ENCODE measurements at regions not wholly inside any gene's neighbourhood (a gene's known extent, or its start where the extent isn't known, plus 50 kb on each side); places are given as distances from the start of the nearest gene placed in this dataset.

DNA sequence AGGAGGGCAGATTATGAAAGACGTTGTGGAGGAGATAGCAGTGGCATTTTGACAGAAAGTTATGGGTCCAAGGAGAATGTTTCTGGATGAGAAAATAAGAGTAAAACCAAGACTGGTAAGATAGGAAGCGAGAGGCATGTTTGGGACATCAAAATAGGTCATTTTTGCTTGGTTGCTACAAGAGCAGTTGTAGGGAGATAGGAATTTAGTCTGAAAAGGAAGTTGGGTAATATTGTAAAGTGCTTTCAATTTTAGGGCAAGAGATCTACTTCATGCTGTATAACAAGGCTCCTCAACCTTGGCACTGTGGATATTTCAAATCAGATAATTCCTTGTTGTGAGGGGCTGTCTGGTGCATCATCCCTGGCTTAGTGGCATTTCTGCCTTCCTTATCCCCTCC, 118.0 kb upstream of the DPH6 start:
- no peak for DNase-seq

DNA sequence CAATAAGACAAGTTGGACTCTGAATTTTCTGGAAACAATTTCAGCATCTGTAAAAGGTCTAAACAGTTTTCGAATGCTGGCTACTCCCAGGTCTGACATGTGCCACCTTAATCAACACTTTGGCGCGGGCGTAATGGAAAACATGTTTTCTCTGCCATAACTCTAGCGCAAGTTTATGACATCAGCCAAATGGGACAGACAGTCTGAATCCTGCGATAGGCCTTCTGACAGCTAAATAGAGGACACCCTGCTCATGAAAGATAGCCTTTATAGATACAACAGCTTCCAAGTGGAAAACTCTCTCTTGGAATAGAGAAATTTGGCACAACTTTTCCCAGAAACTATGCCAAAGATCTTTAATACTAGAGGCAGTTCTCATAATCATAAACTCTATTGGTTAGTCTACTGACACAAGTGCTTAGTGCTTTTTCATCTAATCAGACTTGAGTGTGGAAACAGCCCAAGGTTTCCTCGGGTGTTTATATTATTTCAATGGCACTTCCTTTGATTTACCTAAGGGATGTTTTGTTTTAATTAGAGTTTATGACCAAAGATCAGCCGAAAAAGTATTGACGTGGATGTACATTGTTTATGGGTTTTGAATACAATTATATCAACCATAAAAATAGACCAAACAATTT, 120.1 kb upstream of the DPH6 start:
- DNase-seq, result no peak

DNA sequence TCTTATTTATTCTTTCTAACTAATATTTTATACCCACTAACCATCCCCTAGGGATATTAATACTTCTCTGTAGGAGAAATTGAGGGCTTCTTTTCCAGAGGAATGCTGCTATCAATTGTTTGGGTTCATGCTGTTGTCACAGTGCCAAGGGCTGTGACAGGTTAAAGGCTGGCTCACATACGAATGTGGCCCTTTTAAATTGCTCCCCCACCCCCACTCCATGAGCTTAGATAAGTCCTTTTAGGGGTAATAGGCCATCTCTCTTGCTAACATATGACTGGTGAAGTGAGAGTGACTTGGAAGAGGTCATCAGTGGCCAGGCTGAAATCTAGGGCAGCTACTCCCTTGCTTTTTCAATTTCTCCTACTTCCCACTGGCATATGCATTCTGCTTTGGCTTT, 121.9 kb upstream of the DPH6 start:
- DNase-seq, result no peak

DNA sequence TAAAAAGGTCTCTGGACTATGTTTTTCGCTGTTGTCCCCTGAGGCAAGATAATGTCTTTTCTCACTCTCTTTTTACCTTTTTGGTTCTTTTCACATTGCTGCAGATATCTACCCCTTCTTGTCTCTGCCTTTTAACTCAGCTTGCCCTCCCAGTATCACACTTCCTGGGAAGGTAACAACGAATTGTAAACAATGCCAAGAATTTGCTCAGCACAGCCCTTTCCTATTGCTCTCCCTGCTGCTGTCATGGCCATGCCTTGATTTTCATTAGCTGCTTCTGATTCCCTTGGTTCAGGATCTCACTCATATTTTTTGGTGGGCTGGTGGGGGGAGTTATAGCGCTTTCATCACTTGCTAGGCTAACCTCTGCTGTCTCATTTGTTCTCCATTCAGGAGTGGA, 123.1 kb upstream of the DPH6 start:
- DNase-seq, result no peak

- DNase-seq, result no peak
Observed at GRCh38 chr15:35669432-35670045, 123.6 kb upstream of the DPH6 start.

GRCh38 chr15:35671197-35671596, 125.2 kb upstream of the DPH6 start:
- DNase-seq, result no peak

DNA sequence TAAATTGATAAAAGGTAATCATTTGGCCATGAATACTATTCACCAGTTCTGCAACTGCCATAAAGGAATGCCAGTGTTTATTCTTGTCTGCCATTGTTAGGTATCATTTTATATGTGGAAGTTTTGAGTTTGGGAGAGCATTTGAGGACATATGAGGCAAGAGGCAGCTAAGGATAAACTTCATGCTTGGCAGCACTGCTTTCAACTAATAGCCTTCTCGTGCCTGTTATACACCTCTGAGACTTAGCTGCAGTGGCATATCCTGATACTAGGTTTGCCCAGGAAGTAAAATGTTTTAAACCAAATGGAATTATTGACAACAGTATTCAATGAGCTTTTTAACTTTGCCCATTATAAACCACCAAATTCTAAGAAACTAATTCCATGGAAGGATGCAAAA, 126.0 kb upstream of the DPH6 start:
- no peak for DNase-seq

DNA sequence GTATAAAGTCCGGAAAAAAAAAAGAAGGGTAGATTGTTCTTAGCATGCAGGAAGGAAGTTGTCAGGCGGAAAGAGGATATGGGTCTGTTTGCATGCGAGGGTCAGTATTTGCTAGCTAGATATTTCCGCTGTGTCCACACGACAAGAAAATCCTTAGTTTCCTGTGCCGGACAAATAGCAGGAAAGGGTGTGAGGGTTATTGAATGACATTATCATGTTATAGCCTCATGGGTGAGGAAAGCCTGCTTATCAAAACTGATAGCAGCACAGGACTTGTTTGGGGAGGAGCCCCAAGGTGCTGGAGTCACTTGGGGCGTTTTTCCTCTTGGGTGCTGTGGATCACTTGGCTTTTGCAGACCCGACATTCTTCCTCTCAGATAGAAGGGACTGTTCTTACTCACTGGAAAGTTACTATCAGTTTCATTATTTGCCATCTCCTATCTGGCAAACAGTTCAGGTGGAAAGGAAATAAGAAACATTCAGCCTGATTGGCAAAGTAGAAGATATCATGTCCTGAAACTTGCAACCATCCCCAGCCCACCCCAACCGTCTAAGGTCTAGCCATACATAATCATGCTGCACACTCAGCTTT, 127.2 kb upstream of the DPH6 start:
- DNase-seq, result no peak

DNA sequence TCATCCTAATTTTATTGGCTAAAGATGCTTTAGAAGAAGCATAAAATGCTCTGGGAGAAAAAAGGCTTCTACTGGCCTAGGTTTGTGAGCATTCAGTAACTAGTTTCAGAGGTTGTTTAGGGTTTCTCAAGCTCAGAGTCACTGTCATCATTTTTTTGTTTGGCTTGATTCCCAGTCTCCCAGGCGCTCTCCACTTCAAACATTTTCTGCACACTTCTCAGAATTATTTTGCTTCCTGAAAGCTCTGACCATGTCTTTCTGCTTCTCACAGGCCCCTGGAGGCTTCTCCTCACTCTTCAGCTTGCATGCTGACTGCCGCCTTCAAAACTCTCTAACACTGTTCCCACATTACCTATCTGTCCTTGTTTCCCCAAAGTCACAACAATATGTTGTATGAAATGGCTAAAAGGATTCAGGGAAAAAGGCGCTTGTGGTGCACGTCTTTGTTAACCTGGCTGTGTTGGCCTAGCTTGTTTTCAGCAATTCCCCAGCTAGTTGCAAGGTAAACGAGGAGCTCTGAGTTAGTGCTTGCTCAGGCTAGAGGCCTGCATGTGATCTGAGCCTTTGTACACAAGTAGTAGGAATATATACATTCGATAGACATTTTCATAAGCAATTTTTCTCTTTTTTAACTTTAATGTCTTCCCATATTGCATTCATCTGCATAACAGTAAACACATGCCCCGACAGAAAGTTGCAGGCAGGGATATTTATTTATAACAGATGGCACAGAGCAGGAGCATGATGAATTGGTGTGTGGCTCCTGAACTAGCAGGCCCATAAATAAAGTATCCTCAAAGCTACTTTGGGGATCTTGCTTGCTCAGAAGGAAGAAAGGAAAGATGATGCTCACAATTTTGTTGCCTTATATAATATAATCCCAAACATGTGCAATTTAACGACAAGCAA, 129.2 kb upstream of the DPH6 start:
- DNase-seq, result no peak

- no peak for DNase-seq
Observed at GRCh38 chr15:35678774-35679173, 132.8 kb upstream of the DPH6 start.

- DNase-seq, result no peak
Observed at GRCh38 chr15:35679186-35679585, 133.2 kb upstream of the DPH6 start.

DNA sequence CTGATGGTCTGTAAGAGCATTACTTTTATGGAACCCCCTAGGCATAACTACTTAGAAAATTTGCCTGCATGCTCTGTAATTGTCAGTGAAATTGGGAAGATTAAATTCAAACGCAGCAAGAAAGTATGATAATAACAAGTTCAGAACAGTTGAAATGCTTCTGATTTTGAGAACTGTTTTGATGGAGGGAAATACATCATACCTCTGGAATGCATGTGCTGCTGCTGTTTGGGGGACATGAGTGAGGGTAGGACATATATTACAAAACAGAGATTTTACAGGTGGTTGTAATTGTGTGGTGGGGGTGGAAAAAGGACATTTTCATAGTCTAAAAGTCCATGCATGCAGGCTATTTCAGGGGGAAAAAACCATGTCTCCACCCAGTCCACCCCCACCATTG, 135.0 kb upstream of the DPH6 start:
- DNase-seq, result no peak

DNA sequence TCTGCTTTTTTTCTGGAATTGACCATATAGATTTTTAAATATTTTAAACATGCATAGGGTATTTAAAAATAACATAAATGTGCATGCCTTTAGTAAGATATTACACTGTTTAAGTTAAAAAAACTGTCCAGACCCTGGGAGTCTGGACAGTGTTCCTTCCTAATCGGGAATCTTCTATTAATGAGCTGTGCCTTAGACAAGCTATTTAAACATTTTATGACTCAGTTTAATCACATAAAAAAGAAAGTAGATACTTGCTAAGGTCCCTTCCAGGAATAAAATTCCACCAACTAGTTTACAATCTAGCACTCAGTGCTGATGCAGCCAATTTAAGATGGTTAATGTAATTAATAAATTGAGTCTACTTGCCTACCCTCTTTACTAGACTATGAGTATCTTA, 140.4 kb upstream of the DPH6 start:
- DNase-seq, result no peak

- no peak for DNase-seq
Observed at GRCh38 chr15:35689266-35689665, 143.3 kb upstream of the DPH6 start.

DNA sequence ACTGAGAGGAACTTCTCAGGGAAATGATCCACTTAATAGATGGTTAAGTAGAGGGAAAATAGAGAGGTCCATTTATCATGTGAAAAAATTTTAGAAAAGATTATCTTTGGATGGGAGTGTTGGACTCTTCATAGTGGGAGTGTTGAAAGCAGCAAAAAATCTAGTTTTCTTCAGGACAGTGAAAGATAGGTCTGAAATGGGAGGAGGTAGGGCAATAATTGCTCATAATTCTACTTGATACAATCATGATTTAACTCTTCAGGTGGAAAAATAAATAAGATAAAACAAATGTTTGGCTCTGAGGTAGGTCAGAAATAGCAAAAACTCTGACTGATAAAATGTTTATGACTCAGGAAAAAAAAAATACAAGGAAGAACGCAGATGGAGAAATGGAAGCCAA, 144.1 kb upstream of the DPH6 start:
- no peak for DNase-seq

GRCh38 chr15:35690698-35691116, 144.7 kb upstream of the DPH6 start:
- DNase-seq, result no peak

DNA sequence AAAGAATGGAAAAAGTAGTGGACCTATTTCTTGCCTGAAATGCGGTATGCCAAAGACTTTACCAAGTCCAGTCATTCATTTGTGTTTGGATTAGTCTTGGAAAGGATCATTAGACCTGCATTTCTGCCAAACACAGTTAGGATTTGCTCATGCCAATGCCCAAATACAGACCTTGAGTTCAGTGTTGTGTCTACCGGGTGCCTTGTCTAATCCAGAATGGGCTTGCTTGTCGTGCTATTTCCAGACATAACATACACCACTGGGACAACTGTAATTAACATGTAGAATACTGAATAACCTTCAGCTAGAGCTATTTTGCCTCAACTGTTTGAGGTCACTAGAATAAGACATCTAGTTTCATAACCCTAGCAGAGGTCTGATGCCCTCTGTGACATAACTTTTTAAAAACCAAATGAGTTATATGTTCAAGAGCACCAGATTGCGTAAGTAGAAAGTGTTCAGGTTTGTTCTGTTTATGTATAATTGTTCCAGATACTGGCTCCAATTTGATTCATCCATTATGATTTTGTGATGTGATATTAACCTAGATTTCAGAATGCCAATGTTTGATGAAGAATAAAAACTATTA, 145.3 kb upstream of the DPH6 start:
- DNase-seq, result no peak

- DNase-seq, result no peak
Observed at GRCh38 chr15:35691891-35692867, 146.2 kb upstream of the DPH6 start.

DNA sequence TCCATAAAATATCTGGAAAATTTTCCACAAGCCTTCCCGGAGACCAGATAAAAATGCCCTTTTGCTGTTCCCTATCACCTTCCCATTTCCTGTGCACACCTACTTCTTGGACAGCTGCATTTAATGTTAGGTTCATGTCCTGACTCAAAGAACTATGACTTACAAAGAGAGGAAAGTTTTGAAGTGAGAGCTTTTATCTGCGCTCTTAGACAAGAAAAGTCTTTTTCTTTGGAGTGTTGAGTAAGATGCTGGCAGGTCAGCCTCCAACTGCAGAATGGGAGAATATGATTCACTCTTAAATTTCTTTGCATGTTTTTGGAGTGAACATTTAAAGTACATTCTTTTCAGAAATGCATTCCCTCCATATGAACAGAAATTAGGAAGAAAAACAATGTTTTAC, 147.3 kb upstream of the DPH6 start:
- no peak for DNase-seq

GRCh38 chr15:35693886-35694285, 147.9 kb upstream of the DPH6 start:
- no peak for DNase-seq

GRCh38 chr15:35695003-35695402, 149.0 kb upstream of the DPH6 start:
- no peak for DNase-seq

DNA sequence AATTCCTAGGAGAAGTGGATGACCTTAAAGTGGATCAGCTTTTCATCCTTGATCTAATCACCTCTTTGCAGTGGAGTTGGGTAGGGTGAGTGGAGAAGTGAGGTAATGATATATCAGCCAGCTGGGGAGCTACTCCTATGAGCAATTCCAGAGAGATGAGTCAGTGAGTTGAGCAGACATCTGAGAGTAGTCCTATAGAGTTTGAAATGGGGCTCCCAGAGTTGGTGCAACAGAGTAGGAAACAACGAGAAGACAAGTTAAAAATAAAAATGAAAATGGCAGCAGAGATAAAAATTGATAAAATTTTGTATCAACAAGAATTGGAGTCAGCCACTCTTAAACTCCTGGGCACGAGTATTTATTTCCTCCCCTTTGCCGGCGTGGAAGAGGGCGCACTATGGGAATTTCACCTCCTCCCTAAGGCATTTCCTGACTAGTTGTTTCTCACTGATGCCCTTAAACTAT, 150.8 kb upstream of the DPH6 start:
- no peak for DNase-seq
